Osteoblast (primary cell): ENCODE measurements at regions not wholly inside any gene's neighbourhood (a gene's known extent, or its start where the extent isn't known, plus 50 kb on each side); places are given as distances from the start of the nearest gene placed in this dataset.
"Not testable (repeated sequence)": the region's sequence is repeated elsewhere in the genome, so short reads cannot be mapped to it uniquely, and the experiment has no call there.

ENCODE experiments used
- DNase-seq: peaks from one replicate; pipeline ENCODE4 v3.0.0; 2011; ENCODE audit warnings: low spot score, mixed read lengths; ENCODE audit not compliant: insufficient read length; ENCODE audit errors: missing footprints
- H2AFZ ChIP-seq: 2 replicates; pipeline ENCODE4 v1.6.0; 2011; ENCODE audit warnings: mild to moderate bottlenecking, low read length
- H3K27ac ChIP-seq: 2 replicates; pipeline ENCODE4 v1.5.1; 2011; ENCODE audit warnings: mild to moderate bottlenecking, low read depth, low read length, moderate library complexity
- H3K27me3 ChIP-seq: 2 replicates; pipeline ENCODE4 v1.6.0; 2012; ENCODE audit warnings: mild to moderate bottlenecking, control low read depth, inconsistent platforms, low read length, moderate library complexity; ENCODE audit not compliant: insufficient read depth
- H3K36me3 ChIP-seq: 2 replicates; pipeline ENCODE4 v1.5.1; 2011; ENCODE audit warnings: mild to moderate bottlenecking, low read length, control low read depth, moderate library complexity; ENCODE audit not compliant: insufficient read depth
- H3K4me1 ChIP-seq: 2 replicates; pipeline ENCODE4 v1.5.1; 2011; ENCODE audit warnings: mild to moderate bottlenecking, low read length, control low read depth, moderate library complexity; ENCODE audit not compliant: insufficient read depth
- H3K4me2 ChIP-seq: 2 replicates; pipeline ENCODE4 v1.6.0; 2011; ENCODE audit warnings: mild to moderate bottlenecking, low read length; ENCODE audit not compliant: insufficient read depth
- H3K4me3 ChIP-seq: fragments of 200-600 bp; sonication (generic); 3 replicates; pipeline ENCODE4 v1.5.1; 2012; ENCODE audit warnings: mild to moderate bottlenecking, low read length, inconsistent platforms; ENCODE audit not compliant: insufficient read depth
- H3K79me2 ChIP-seq: 2 replicates; pipeline ENCODE4 v1.6.0; 2012; ENCODE audit warnings: mild to moderate bottlenecking, low read length, control low read depth, inconsistent platforms; ENCODE audit not compliant: insufficient read depth
- H3K9me3 ChIP-seq: 2 replicates; pipeline ENCODE4 v1.5.1; 2011; ENCODE audit warnings: low read depth, low read length, control low read depth
- H4K20me1 ChIP-seq: 2 replicates; pipeline ENCODE4 v1.6.0; 2012; ENCODE audit warnings: mild to moderate bottlenecking, low read length, control low read depth; ENCODE audit not compliant: insufficient read depth
- TF ChIP-seq, protein P1 (sequence below): IDR thresholded peaks from 2 replicates; pipeline ENCODE4 v1.5.1; 2011; ENCODE audit warnings: mild to moderate bottlenecking, low read depth, low read length, moderate library complexity; ENCODE audit errors: extremely low read depth

GRCh38 chr17:69696650-69697049 lies 282.2 kb downstream of the MAP2K6 start:
- DNase-seq, result peak; percentile 47
- no peak overlapping the region for H3K4me2 ChIP-seq

DNA sequence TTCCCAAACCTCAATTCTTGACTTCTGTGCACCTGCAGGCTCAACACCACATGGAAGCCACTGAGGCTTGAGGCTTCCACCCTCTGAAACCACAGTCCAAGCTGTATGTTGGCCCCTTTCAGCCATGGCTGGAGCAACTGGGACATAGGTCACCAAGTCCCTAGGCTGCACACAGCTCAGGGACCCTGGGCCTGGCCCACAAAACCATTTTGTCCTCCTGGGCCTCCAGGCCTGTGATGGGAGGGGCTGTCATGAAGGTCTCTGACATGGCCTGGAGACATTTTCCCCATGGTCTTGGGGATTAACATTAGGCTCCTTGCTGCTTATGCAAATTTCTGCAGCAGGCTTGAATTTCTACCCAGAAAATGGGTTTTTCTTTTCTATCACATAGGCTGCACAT lies 283.9 kb downstream of the MAP2K6 start:
- H3K27ac ChIP-seq, H3K4me2 ChIP-seq, H4K20me1 ChIP-seq, H3K4me3 ChIP-seq, H3K9me3 ChIP-seq, H3K36me3 ChIP-seq, H3K27me3 ChIP-seq, H3K79me2 ChIP-seq, H3K4me1 ChIP-seq, H2AFZ ChIP-seq, DNase-seq: not testable (repeated sequence)

More at GRCh38 chr17:69696650-69697049, 282.2 kb downstream of the MAP2K6 start:
- Histone ChIP-seq H2AFZ (no peak overlapping the region), H3K9me3 (no peaks in the 10 kb centered on the region), H3K36me3 (no peaks in the 10 kb centered on the region), H3K27me3 (no peaks in the 10 kb centered on the region), H3K79me2 (no peaks in the 10 kb centered on the region), H3K4me1 (no peaks in the 10 kb centered on the region), H3K4me3 (no peak overlapping the region), H4K20me1 (no peaks in the 10 kb centered on the region), H3K27ac (no peak overlapping the region)
- TF ChIP-seq, protein P1, sequence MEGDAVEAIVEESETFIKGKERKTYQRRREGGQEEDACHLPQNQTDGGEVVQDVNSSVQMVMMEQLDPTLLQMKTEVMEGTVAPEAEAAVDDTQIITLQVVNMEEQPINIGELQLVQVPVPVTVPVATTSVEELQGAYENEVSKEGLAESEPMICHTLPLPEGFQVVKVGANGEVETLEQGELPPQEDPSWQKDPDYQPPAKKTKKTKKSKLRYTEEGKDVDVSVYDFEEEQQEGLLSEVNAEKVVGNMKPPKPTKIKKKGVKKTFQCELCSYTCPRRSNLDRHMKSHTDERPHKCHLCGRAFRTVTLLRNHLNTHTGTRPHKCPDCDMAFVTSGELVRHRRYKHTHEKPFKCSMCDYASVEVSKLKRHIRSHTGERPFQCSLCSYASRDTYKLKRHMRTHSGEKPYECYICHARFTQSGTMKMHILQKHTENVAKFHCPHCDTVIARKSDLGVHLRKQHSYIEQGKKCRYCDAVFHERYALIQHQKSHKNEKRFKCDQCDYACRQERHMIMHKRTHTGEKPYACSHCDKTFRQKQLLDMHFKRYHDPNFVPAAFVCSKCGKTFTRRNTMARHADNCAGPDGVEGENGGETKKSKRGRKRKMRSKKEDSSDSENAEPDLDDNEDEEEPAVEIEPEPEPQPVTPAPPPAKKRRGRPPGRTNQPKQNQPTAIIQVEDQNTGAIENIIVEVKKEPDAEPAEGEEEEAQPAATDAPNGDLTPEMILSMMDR, result no peak

DNA sequence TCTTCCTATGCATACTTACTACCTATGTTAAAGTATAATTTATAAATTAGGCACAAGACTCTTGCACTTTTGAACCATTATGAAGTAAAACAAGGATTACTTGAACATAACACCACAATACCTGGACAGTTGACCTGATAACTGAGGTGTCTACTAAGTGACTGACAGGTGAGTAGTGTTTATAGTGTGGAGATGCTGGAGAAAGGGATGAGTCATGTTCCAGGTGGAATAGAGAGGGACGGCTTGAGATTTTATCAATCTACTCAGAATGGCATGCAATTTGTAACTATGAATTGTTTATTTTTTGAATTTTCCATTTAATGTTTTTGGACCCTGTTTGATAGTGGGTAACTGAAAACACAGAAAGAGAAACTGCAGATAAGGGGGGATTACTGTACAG lies 287.6 kb downstream of the MAP2K6 start:
- H3K4me2 ChIP-seq, result no peak overlapping the region
- no peaks in the 10 kb centered on the region for H3K9me3 ChIP-seq
- no peak overlapping the region for H3K27ac ChIP-seq
- H3K4me1 ChIP-seq, result no peaks in the 10 kb centered on the region
- no peak for DNase-seq
- no peaks in the 10 kb centered on the region for H3K27me3 ChIP-seq
- H3K79me2 ChIP-seq, result no peaks in the 10 kb centered on the region
- H3K4me3 ChIP-seq, result no peak overlapping the region
- no peaks in the 10 kb centered on the region for H4K20me1 ChIP-seq
- no peak overlapping the region for H2AFZ ChIP-seq
- TF ChIP-seq, protein P1, result no peak
- no peaks in the 10 kb centered on the region for H3K36me3 ChIP-seq

DNA sequence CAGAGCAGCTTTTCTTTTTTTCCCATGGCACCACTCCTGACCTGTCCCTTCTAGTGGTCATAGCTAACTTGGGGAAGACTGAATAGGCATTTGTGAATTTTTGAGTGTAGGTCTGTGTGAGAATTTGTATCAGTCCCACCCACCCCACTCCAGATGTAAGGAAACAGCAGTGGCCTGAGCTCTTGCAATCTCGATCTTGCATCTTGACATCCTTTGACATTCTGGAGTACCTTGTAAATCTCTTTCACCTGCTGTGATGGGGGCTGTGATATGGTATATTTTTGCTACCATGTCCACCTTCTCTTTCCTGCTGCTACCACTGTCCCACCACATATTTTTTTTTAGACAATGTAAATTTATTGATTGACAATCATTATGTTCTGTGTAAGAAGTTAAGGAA lies 289.3 kb downstream of the MAP2K6 start:
- no peak for DNase-seq
- Histone ChIP-seq H3K27me3 (no peaks in the 10 kb centered on the region), H3K27ac (no peak overlapping the region), H4K20me1 (no peaks in the 10 kb centered on the region), H3K4me2 (no peak overlapping the region), H3K79me2 (no peaks in the 10 kb centered on the region), H3K36me3 (no peaks in the 10 kb centered on the region), H3K9me3 (no peaks in the 10 kb centered on the region), H2AFZ (no peak overlapping the region), H3K4me1 (no peaks in the 10 kb centered on the region), H3K4me3 (no peak overlapping the region)
- TF ChIP-seq, protein P1, result no peak

GRCh38 chr17:69704935-69705334 lies 290.4 kb downstream of the MAP2K6 start:
- TF ChIP-seq, protein P1, result no peak
- H3K4me2 ChIP-seq, result no peak overlapping the region
- DNase-seq, result no peak

More at GRCh38 chr17:69704935-69705334, 290.4 kb downstream of the MAP2K6 start:
- no peaks in the 10 kb centered on the region for H3K36me3 ChIP-seq
- no peak overlapping the region for H3K4me3 ChIP-seq
- H4K20me1 ChIP-seq, result no peaks in the 10 kb centered on the region
- no peak overlapping the region for H3K27ac ChIP-seq
- no peaks in the 10 kb centered on the region for H3K4me1 ChIP-seq
- H2AFZ ChIP-seq, result no peak overlapping the region
- no peaks in the 10 kb centered on the region for H3K9me3 ChIP-seq
- H3K79me2 ChIP-seq, result no peaks in the 10 kb centered on the region
- H3K27me3 ChIP-seq, result no peaks in the 10 kb centered on the region
